OCI-LY3 (cell line): ENCODE measurements at regions not wholly inside any gene's neighbourhood (a gene's known extent, or its start where the extent isn't known, plus 50 kb on each side); places are given as distances from the start of the nearest gene placed in this dataset.

Experiments
- H2AFZ ChIP-seq: fragments of 200-600, 300-600 bp; shearing (Covaris generic); 2 replicates; pipeline ENCODE4 v1.6.0; 2014; ENCODE audit warnings: antibody characterized with exemption, low read depth, low read length
- H3K27ac ChIP-seq: fragments of 200-600, 300-600 bp; sonication (generic); 2 replicates; pipeline ENCODE4 v1.5.1; 2014; ENCODE audit warnings: mild to moderate bottlenecking, low read length, moderate library complexity, mixed read lengths
- H3K27me3 ChIP-seq: fragments of 200-600, 300-600 bp; sonication (generic); 2 replicates; pipeline ENCODE4 v1.6.1; 2014; ENCODE audit warnings: low read depth, low read length, mixed read lengths
- H3K36me3 ChIP-seq: fragments of 200-600, 300-600 bp; sonication (generic); replicated peaks from 2 replicates; pipeline ENCODE3; 2014; ENCODE audit warnings: low read depth, low read length, mixed read lengths
- H3K4me1 ChIP-seq: fragments of 300-600, 200-600 bp; sonication (generic); 2 replicates; pipeline ENCODE4 v1.6.1; 2014; ENCODE audit warnings: low read length, mixed read lengths
- H3K4me2 ChIP-seq: fragments of 200-600, 300-600 bp; sonication (generic); 2 replicates; pipeline ENCODE4 v1.6.1; 2014; ENCODE audit warnings: low read length, mixed read lengths
- H3K4me3 ChIP-seq: fragments of 300-600, 200-600 bp; sonication (generic); 2 replicates; pipeline ENCODE4 v1.5.1; 2014; ENCODE audit warnings: antibody characterized with exemption, mild to moderate bottlenecking, low read length, moderate library complexity
- H3K79me2 ChIP-seq: fragments of 300-600, 200-600 bp; shearing (Covaris generic); 2 replicates; pipeline ENCODE4 v1.6.1; 2014; ENCODE audit warnings: mild to moderate bottlenecking, low read length, mixed read lengths
- H3K9ac ChIP-seq: fragments of 300-600, 200-600 bp; shearing (Covaris generic); 2 replicates; pipeline ENCODE4 v1.6.0; 2014; ENCODE audit warnings: mild to moderate bottlenecking, low read length, moderate library complexity
- H3K9me3 ChIP-seq: fragments of 200-600, 300-600 bp; shearing (Covaris generic); 2 replicates; pipeline ENCODE4 v1.6.1; 2014; ENCODE audit warnings: low read length, mixed read lengths; ENCODE audit not compliant: insufficient read depth
- H4K20me1 ChIP-seq: fragments of 200-600, 300-600 bp; sonication (generic); 2 replicates; pipeline ENCODE4 v1.6.1; 2016; ENCODE audit warnings: low read length, mixed read lengths; ENCODE audit not compliant: insufficient read depth
- CTCF ChIP-seq: fragments of 200-600, 300-600 bp; sonication (generic); IDR thresholded peaks from 2 replicates; pipeline ENCODE4 v1.5.1; 2014; ENCODE audit warnings: antibody characterized with exemption, low read length, low read depth
- EZH2phosphoT487 ChIP-seq: fragments of 200-600 bp; shearing (Covaris generic); IDR thresholded peaks from 2 replicates; pipeline ENCODE4 v1.6.1; 2018; ENCODE audit warnings: antibody characterized with exemption, mixed run types, low read depth

- Histone ChIP-seq H3K9ac (no peak overlapping the region), H2AFZ (no peak overlapping the region), H3K4me2 (no peak overlapping the region), H3K4me3 (no peak overlapping the region), H3K9me3 (no peaks in the 10 kb centered on the region), H3K4me1 (no peaks in the 10 kb centered on the region), H3K27ac (no peak overlapping the region), H4K20me1 (no peaks in the 10 kb centered on the region), H3K79me2 (no peaks in the 10 kb centered on the region), H3K36me3 (no peaks in the 10 kb centered on the region), H3K27me3 (no peaks in the 10 kb centered on the region)
- TF ChIP-seq CTCF: no peak
- no peak for TF ChIP-seq EZH2phosphoT487
These were observed 648.5 kb downstream of the LMO4 start for GRCh38 chr1:87977145-87977544.

- no peaks in the 10 kb centered on the region for H3K79me2 ChIP-seq
- no peaks in the 10 kb centered on the region for H3K27me3 ChIP-seq
- H3K9me3 ChIP-seq: no peaks in the 10 kb centered on the region
- H3K36me3 ChIP-seq: no peaks in the 10 kb centered on the region
- H3K9ac ChIP-seq: no peak overlapping the region
- H2AFZ ChIP-seq: no peak overlapping the region
- no peak overlapping the region for H3K4me2 ChIP-seq
- no peaks in the 10 kb centered on the region for H4K20me1 ChIP-seq
- H3K4me1 ChIP-seq: no peaks in the 10 kb centered on the region
- no peak overlapping the region for H3K27ac ChIP-seq
- TF ChIP-seq CTCF (no peak), EZH2phosphoT487 (no peak)
- no peak overlapping the region for H3K4me3 ChIP-seq
These were observed 650.4 kb downstream of the LMO4 start for GRCh38 chr1:87979079-87979478.

- no peaks in the 10 kb centered on the region for H4K20me1 ChIP-seq
- H3K4me1 ChIP-seq: no peaks in the 10 kb centered on the region
- TF ChIP-seq EZH2phosphoT487: no peak
- TF ChIP-seq CTCF: no peak
- H2AFZ ChIP-seq: no peak overlapping the region
- no peaks in the 10 kb centered on the region for H3K27me3 ChIP-seq
- no peaks in the 10 kb centered on the region for H3K79me2 ChIP-seq
- no peaks in the 10 kb centered on the region for H3K36me3 ChIP-seq
- H3K27ac ChIP-seq: no peak overlapping the region
- H3K9ac ChIP-seq: no peak overlapping the region
- no peaks in the 10 kb centered on the region for H3K9me3 ChIP-seq
- H3K4me2 ChIP-seq: no peak overlapping the region
- H3K4me3 ChIP-seq: no peak overlapping the region
These were observed 651.8 kb downstream of the LMO4 start for GRCh38 chr1:87980494-87980893.

GRCh38 chr1:87981386-87981785, 652.7 kb downstream of the LMO4 start:
- no peak overlapping the region for H3K27ac ChIP-seq
- no peaks in the 10 kb centered on the region for H3K27me3 ChIP-seq
- no peaks in the 10 kb centered on the region for H3K9me3 ChIP-seq
- H2AFZ ChIP-seq: no peak overlapping the region
- no peak overlapping the region for H3K4me2 ChIP-seq
- H3K79me2 ChIP-seq: no peaks in the 10 kb centered on the region
- no peaks in the 10 kb centered on the region for H3K36me3 ChIP-seq
- H3K4me3 ChIP-seq: no peak overlapping the region
- no peak overlapping the region for H3K9ac ChIP-seq
- no peaks in the 10 kb centered on the region for H3K4me1 ChIP-seq
- no peaks in the 10 kb centered on the region for H4K20me1 ChIP-seq
- TF ChIP-seq CTCF (no peak), EZH2phosphoT487 (no peak)
